H9 (cell line): ENCODE measurements at regions not wholly inside any gene's neighbourhood (a gene's known extent, or its start where the extent isn't known, plus 50 kb on each side); places are given as distances from the start of the nearest gene placed in this dataset.

Experiments
- DNase-seq: peaks from one replicate; pipeline ENCODE4 v3.0.0-alpha.2; 2017
- H2AFZ ChIP-seq: one replicate; pipeline ENCODE4 v1.6.1; 2013; ENCODE audit warnings: mild to moderate bottlenecking, low read length, control low read depth, moderate library complexity
- H2AK5ac ChIP-seq: 2 replicates; pipeline ENCODE4 v1.6.1; 2013; ENCODE audit warnings: low read length, control low read depth, mixed read lengths; ENCODE audit not compliant: insufficient read length
- H2BK120ac ChIP-seq: one replicate; pipeline ENCODE4 v1.6.1; 2013; ENCODE audit warnings: low read depth, mild to moderate bottlenecking, low read length, control low read depth, inconsistent platforms; ENCODE audit not compliant: poor library complexity, severe bottlenecking
- H2BK12ac ChIP-seq: 2 replicates; pipeline ENCODE4 v1.6.1; 2013; ENCODE audit warnings: low read length, control low read depth, mixed read lengths, low read depth; ENCODE audit not compliant: insufficient read length
- H2BK15ac ChIP-seq: 2 replicates; pipeline ENCODE4 v1.6.1; 2013; ENCODE audit warnings: low read depth, low read length, control low read depth
- H2BK20ac ChIP-seq: one replicate; pipeline ENCODE4 v1.6.1; 2013; ENCODE audit warnings: low read depth, mild to moderate bottlenecking, low read length, control low read depth, inconsistent platforms; ENCODE audit not compliant: poor library complexity, severe bottlenecking
- H2BK5ac ChIP-seq: 2 replicates; pipeline ENCODE4 v1.6.1; 2013; ENCODE audit warnings: low read length, control low read depth, mixed read lengths; ENCODE audit not compliant: insufficient read length
- H3K14ac ChIP-seq: 2 replicates; pipeline ENCODE4 v1.6.1; 2013; ENCODE audit warnings: low read length, control low read depth; ENCODE audit not compliant: insufficient read depth
- H3K18ac ChIP-seq: 2 replicates; pipeline ENCODE4 v1.6.1; 2013; ENCODE audit warnings: low read depth, mild to moderate bottlenecking, mixed read lengths, low read length, control low read depth; ENCODE audit not compliant: insufficient read length
- H3K23ac ChIP-seq: 2 replicates; pipeline ENCODE4 v1.6.1; 2013; ENCODE audit warnings: low read length, control low read depth, mixed read lengths, low read depth; ENCODE audit not compliant: insufficient read length
- H3K23me2 ChIP-seq: 2 replicates; pipeline ENCODE4 v1.6.1; 2013; ENCODE audit warnings: low read depth, mild to moderate bottlenecking, mixed read lengths, low read length, control low read depth; ENCODE audit not compliant: insufficient read length, poor library complexity, severe bottlenecking
- H3K27ac ChIP-seq: 2 replicates; pipeline ENCODE4 v1.5.1; 2013; ENCODE audit warnings: low read length, control low read depth, mixed read lengths, low read depth; ENCODE audit not compliant: insufficient read length
- H3K27me3 ChIP-seq: 2 replicates; pipeline ENCODE4 v1.6.1; 2013; ENCODE audit warnings: low read length, control low read depth, inconsistent platforms; ENCODE audit not compliant: insufficient read depth
- H3K4ac ChIP-seq: 2 replicates; pipeline ENCODE4 v1.6.1; 2013; ENCODE audit warnings: low read depth, mild to moderate bottlenecking, control low read depth, inconsistent platforms, low read length, moderate library complexity
- H3K4me1 ChIP-seq: 2 replicates; pipeline ENCODE4 v1.6.1; 2013; ENCODE audit warnings: low read length, control low read depth, inconsistent platforms; ENCODE audit not compliant: insufficient read depth
- H3K4me2 ChIP-seq: 2 replicates; pipeline ENCODE4 v1.6.1; 2013; ENCODE audit warnings: low read length, control low read depth, mixed read lengths; ENCODE audit not compliant: insufficient read length, insufficient read depth
- H3K56ac ChIP-seq: 2 replicates; pipeline ENCODE4 v1.6.1; 2013; ENCODE audit warnings: low read depth, mild to moderate bottlenecking, mixed read lengths, low read length, control low read depth; ENCODE audit not compliant: insufficient read length
- H3K79me1 ChIP-seq: 2 replicates; pipeline ENCODE4 v1.6.1; 2013; ENCODE audit warnings: low read depth, mild to moderate bottlenecking, moderate library complexity, low read length, control low read depth, inconsistent platforms; ENCODE audit not compliant: insufficient read depth, poor library complexity, severe bottlenecking
- H3K79me2 ChIP-seq: 2 replicates; pipeline ENCODE4 v1.6.1; 2013; ENCODE audit warnings: low read length, control low read depth, inconsistent platforms; ENCODE audit not compliant: insufficient read depth
- H3K9ac ChIP-seq: 2 replicates; pipeline ENCODE4 v1.6.1; 2013; ENCODE audit warnings: low read length, control low read depth, mixed read lengths; ENCODE audit not compliant: insufficient read length; ENCODE audit errors: extremely low read depth
- H3K9me3 ChIP-seq: one replicate; pipeline ENCODE4 v1.6.1; 2013; ENCODE audit warnings: low read depth, low read length, inconsistent platforms; ENCODE audit not compliant: control insufficient read depth
- H3T11ph ChIP-seq: one replicate; pipeline ENCODE4 v1.6.1; 2013; ENCODE audit warnings: mild to moderate bottlenecking, low read length, control low read depth, inconsistent platforms
- H4K20me1 ChIP-seq: one replicate; pipeline ENCODE4 v1.6.1; 2013; ENCODE audit not compliant: control insufficient read depth, insufficient read length, insufficient read depth
- H4K5ac ChIP-seq: 2 replicates; pipeline ENCODE4 v1.6.1; 2013; ENCODE audit warnings: low read depth, mild to moderate bottlenecking, mixed read lengths, low read length, control low read depth; ENCODE audit not compliant: insufficient read length
- H4K8ac ChIP-seq: replicated peaks from 2 replicates; pipeline ENCODE4 v1.6.1; 2013; ENCODE audit warnings: low read length, control low read depth, mixed read lengths, low read depth; ENCODE audit not compliant: insufficient read length
- H4K91ac ChIP-seq: 2 replicates; pipeline ENCODE4 v1.6.1; 2013; ENCODE audit warnings: low read depth, mild to moderate bottlenecking, moderate library complexity, mixed read lengths, low read length, control low read depth; ENCODE audit not compliant: insufficient read length
- H3K27ac Mint-ChIP-seq, 3 experiments: 2 replicates in 2 of 3; 3 replicates in 1 of 3; pipeline ENCODE4 v1.8.0; 2020 to 2021; ENCODE audit warnings: mixed read lengths in 3 of 3, mild to moderate bottlenecking in 1 of 3, moderate library complexity in 1 of 3
- H3K27me3 Mint-ChIP-seq: 2 replicates; pipeline ENCODE4 v1.8.0; 2021; ENCODE audit warnings: low read depth, mild to moderate bottlenecking, moderate library complexity, mixed read lengths
- H3K36me3 Mint-ChIP-seq, 3 experiments: 2 replicates in 2 of 3; 3 replicates in 1 of 3; pipeline ENCODE4 v1.8.0; 2020 to 2021; ENCODE audit warnings: low read depth in 3 of 3, mixed read lengths in 3 of 3; ENCODE audit not compliant: insufficient read depth in 1 of 3
- H3K4me1 Mint-ChIP-seq, 2 experiments: 2 replicates each; pipeline ENCODE4 v1.8.0; 2020; ENCODE audit warnings: mixed read lengths in 2 of 2
- H3K4me3 Mint-ChIP-seq, 2 experiments: 2 replicates in 1 of 2; 3 replicates in 1 of 2; pipeline ENCODE4 v1.8.0; 2020 to 2021; ENCODE audit warnings: mild to moderate bottlenecking in 2 of 2, mixed read lengths in 2 of 2, moderate library complexity in 1 of 2
- H3K9me3 Mint-ChIP-seq, 2 experiments: 2 replicates in 1 of 2; 3 replicates in 1 of 2; pipeline ENCODE4 v1.8.0; 2020; ENCODE audit warnings: mild to moderate bottlenecking in 2 of 2, mixed read lengths in 2 of 2, moderate library complexity in 1 of 2
- WGBS: extraction: QIAGEN DNeasy Blood & Tissue Kit; methylation state at CpG from one replicate; pipeline ENCODE4 v1.1.7; 2013; ENCODE audit warnings: missing lambda C conversion rate, low lambda C conversion rate, mixed read lengths; ENCODE audit not compliant: insufficient read length; ENCODE audit errors: extremely low coverage; 5-methylcytosine and 5-hydroxymethylcytosine counted together
- TF ChIP-seq, protein P1 (sequence below): fragments of 200-600 bp; sonication (generic); conservative IDR thresholded peaks from 3 replicates; pipeline ENCODE4 v1.8.0; 2021; ENCODE audit warnings: antibody characterized with exemption, mild to moderate bottlenecking

GRCh38 chr13:105567951-105568525, 967.4 kb downstream of the EFNB2 start:
- H4K5ac ChIP-seq = no peak overlapping the region
- no peak overlapping the region for H2BK120ac ChIP-seq
- no peak overlapping the region for H3K18ac ChIP-seq
- no peak overlapping the region for H2AFZ ChIP-seq
- no peak overlapping the region for H2BK20ac ChIP-seq
- Mint-ChIP-seq H3K9me3 (no peaks in the 10 kb centered on the region), H3K36me3 (no peaks in the 10 kb centered on the region), H3K27me3 (no peaks in the 10 kb centered on the region), H3K4me3 (no peak overlapping the region), H3K4me1 (0 out of 4 replicates have a peak, but pooled peaks cover 0 to 1% of the 10 kb centered on the region in 2 experiments), H3K27ac (no peak overlapping the region)
- H3K27ac ChIP-seq = no peak overlapping the region
- H3K4ac ChIP-seq = no peak overlapping the region
- no peak for DNase-seq
- no peak overlapping the region for H4K91ac ChIP-seq
- no peaks in the 10 kb centered on the region for H3K79me1 ChIP-seq
- H4K20me1 ChIP-seq = no peaks in the 10 kb centered on the region
- WGBS = 100% methylated on average over 1 of the region's 7 CpGs
- no peak overlapping the region for H3K23ac ChIP-seq
- H3K23me2 ChIP-seq = no peaks in the 10 kb centered on the region
- H2BK5ac ChIP-seq = no peak overlapping the region
- no peaks in the 10 kb centered on the region for H3K4me1 ChIP-seq
- H4K8ac ChIP-seq = no peak overlapping the region
- H3K79me2 ChIP-seq = no peaks in the 10 kb centered on the region
- no peak overlapping the region for H3K9ac ChIP-seq
- no peak overlapping the region for H3K4me2 ChIP-seq
- H3K14ac ChIP-seq = no peak overlapping the region
- H3K27me3 ChIP-seq = no peaks in the 10 kb centered on the region
- TF ChIP-seq, protein P1, sequence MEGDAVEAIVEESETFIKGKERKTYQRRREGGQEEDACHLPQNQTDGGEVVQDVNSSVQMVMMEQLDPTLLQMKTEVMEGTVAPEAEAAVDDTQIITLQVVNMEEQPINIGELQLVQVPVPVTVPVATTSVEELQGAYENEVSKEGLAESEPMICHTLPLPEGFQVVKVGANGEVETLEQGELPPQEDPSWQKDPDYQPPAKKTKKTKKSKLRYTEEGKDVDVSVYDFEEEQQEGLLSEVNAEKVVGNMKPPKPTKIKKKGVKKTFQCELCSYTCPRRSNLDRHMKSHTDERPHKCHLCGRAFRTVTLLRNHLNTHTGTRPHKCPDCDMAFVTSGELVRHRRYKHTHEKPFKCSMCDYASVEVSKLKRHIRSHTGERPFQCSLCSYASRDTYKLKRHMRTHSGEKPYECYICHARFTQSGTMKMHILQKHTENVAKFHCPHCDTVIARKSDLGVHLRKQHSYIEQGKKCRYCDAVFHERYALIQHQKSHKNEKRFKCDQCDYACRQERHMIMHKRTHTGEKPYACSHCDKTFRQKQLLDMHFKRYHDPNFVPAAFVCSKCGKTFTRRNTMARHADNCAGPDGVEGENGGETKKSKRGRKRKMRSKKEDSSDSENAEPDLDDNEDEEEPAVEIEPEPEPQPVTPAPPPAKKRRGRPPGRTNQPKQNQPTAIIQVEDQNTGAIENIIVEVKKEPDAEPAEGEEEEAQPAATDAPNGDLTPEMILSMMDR = no peak
- H3K9me3 ChIP-seq = no peaks in the 10 kb centered on the region
- no peak overlapping the region for H3T11ph ChIP-seq
- no peak overlapping the region for H2BK12ac ChIP-seq
- H2BK15ac ChIP-seq = no peak overlapping the region
- no peak overlapping the region for H3K56ac ChIP-seq
- H2AK5ac ChIP-seq = no peak overlapping the region
